ENCODE measurements at regions not wholly inside any gene's neighbourhood (a gene's known extent, or its start where the extent isn't known, plus 50 kb on each side); places are given as distances from the start of the nearest gene placed in this dataset.

- H2AFZ ChIP-seq (ENCODE audit: low read length): no peak overlapping the region
- H3K56ac ChIP-seq (replicated peaks; ENCODE audit: insufficient read length, low read depth, low read length): no peak overlapping the region
- no peaks in the 10 kb centered on the region for H3K79me1 ChIP-seq (ENCODE audit: low read depth, low read length)
- H2BK15ac ChIP-seq (ENCODE audit: low read length): no peak overlapping the region
- H3K4me3 ChIP-seq (ENCODE audit: extremely low read depth in 1 of 4, insufficient read depth in 2 of 4, low read depth in 3 of 4, low read length in 4 of 4): no peak overlapping the region
- H3K4ac ChIP-seq (replicated peaks; ENCODE audit: insufficient read length, low read depth, low read length): no peak overlapping the region
- no peaks in the 10 kb centered on the region for H3K23me2 ChIP-seq (ENCODE audit: low read depth, low read length)
- H2BK12ac ChIP-seq (ENCODE audit: low read depth, low read length): no peak overlapping the region
- ChIA-PET POLR2A (ENCODE audit: partially characterized antibody) (no interaction called here), CTCF (ENCODE audit: partially characterized antibody) (no interaction called here)
- H3K27me3 ChIP-seq (replicated peaks in 1 of 4; ENCODE audit: control insufficient read depth in 3 of 4, extremely low read depth in 1 of 4, insufficient read depth in 3 of 4, low read length in 3 of 4): no peaks in the 10 kb centered on the region; a peak in 1 of 7 replicates
- no peak overlapping the region for H4K8ac ChIP-seq (ENCODE audit: extremely low read depth, insufficient read depth, low read length)
- 85% methylated on average over 11 of the region's 11 CpGs; no CpG with 5 or more reads in 1 of the 2 experiments for WGBS, 2 experiments (ENCODE audit: extremely low coverage in 1 of 2, insufficient coverage in 1 of 2, insufficient read length in 1 of 2, insufficient replicate concordance in 2 of 2, low coverage in 1 of 2, low lambda C conversion rate in 2 of 2, missing lambda C conversion rate in 1 of 2)
- FAIRE-seq (no peak), DNase-seq (ENCODE audit: low read depth in 1 of 2, low spot score in 2 of 2) (no peak)
- no peak overlapping the region for H3K4me2 ChIP-seq (ENCODE audit: insufficient read depth in 1 of 2, low read depth in 2 of 2, low read length in 2 of 2)
- no peak overlapping the region for H4K5ac ChIP-seq (ENCODE audit: insufficient read length, low read depth, low read length)
- H2BK5ac ChIP-seq (ENCODE audit: low read depth, low read length): no peak overlapping the region
- H3K23ac ChIP-seq (ENCODE audit: insufficient read length): no peak overlapping the region
- H3K18ac ChIP-seq (ENCODE audit: extremely low read depth, low read length): no peak overlapping the region
- H4K91ac ChIP-seq (replicated peaks; ENCODE audit: insufficient read length, low read length): no peak overlapping the region
- no peak overlapping the region for H3K9ac ChIP-seq (replicated peaks in 1 of 4; ENCODE audit: extremely low read depth in 1 of 4, low read depth in 3 of 4, low read length in 3 of 4)
- no peak overlapping the region for H3K27ac ChIP-seq (ENCODE audit: low read depth, low read length)
- no peaks in the 10 kb centered on the region for H3K36me3 ChIP-seq (ENCODE audit: control insufficient read depth in 2 of 4, insufficient read depth in 4 of 4, low read length in 3 of 4)
- no peak overlapping the region for H2AK5ac ChIP-seq (ENCODE audit: low read depth, low read length)
- no peak overlapping the region for H3K14ac ChIP-seq (ENCODE audit: insufficient read length)
- H3K79me2 ChIP-seq (ENCODE audit: control insufficient read depth in 1 of 2, insufficient read depth in 2 of 2, low read length in 2 of 2): no peaks in the 10 kb centered on the region
- no peak overlapping the region for H2BK120ac ChIP-seq (replicated peaks; ENCODE audit: low read depth, low read length)
- no peaks in the 10 kb centered on the region; a peak in 1 of 4 replicates for H3K9me3 ChIP-seq (ENCODE audit: insufficient read depth in 2 of 2, low read depth in 1 of 2, low read length in 1 of 2)
- TF ChIP-seq, protein P1, sequence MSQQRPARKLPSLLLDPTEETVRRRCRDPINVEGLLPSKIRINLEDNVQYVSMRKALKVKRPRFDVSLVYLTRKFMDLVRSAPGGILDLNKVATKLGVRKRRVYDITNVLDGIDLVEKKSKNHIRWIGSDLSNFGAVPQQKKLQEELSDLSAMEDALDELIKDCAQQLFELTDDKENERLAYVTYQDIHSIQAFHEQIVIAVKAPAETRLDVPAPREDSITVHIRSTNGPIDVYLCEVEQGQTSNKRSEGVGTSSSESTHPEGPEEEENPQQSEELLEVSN (IDR thresholded peaks at IDR 0.05): no peak
- no peak for TF ChIP-seq SP1 (IDR thresholded peaks at IDR 0.05; ENCODE audit: low read depth, low read length)
- TF ChIP-seq CTBP2 (IDR thresholded peaks at IDR 0.05; ENCODE audit: borderline replicate concordance, insufficient read depth, insufficient read length, low read length): no peak
- no peak for TF ChIP-seq KDM4A (IDR thresholded peaks at IDR 0.05; ENCODE audit: low read depth, low read length, severe bottlenecking)
- TF ChIP-seq POLR2AphosphoS5 (IDR thresholded peaks at IDR 0.05; ENCODE audit: low read depth, low read length): no peak
- no peak for TF ChIP-seq SP4 (IDR thresholded peaks at IDR 0.05; ENCODE audit: low read length)
- TF ChIP-seq RFX5 (IDR thresholded peaks at IDR 0.05; ENCODE audit: borderline replicate concordance, low read depth, low read length): no peak
- no peak for TF ChIP-seq CBX8 (IDR thresholded peaks at IDR 0.05; ENCODE audit: borderline replicate concordance, low read depth, low read length)
- no peak for TF ChIP-seq CREB1 (IDR thresholded peaks at IDR 0.05)
- TF ChIP-seq CHD2 (IDR thresholded peaks at IDR 0.05; ENCODE audit: low read length): no peak
- peaks cover 0 to 8% (median 4%) of the 10 kb centered on the region in 4 experiments; a peak in 5 of 7 replicates for H3K4me1 ChIP-seq (replicated peaks in 1 of 4; ENCODE audit: control insufficient read depth in 3 of 4, insufficient read depth in 4 of 4, low read length in 3 of 4)
- no peak overlapping the region for H2BK20ac ChIP-seq (ENCODE audit: low read length)
- H4K20me1 ChIP-seq (replicated peaks in 1 of 2; ENCODE audit: control insufficient read depth in 1 of 2, insufficient read depth in 2 of 2, low read length in 2 of 2): no peaks in the 10 kb centered on the region
These were observed 101.8 kb downstream of the SOX1 start for GRCh38 chr13:112168761-112169160.
